HEK293T (cell line): ENCODE measurements at regions not wholly inside any gene's neighbourhood (a gene's known extent, or its start where the extent isn't known, plus 50 kb on each side); places are given as distances from the start of the nearest gene placed in this dataset.

Experiments used
- CTCF ChIA-PET: fragments of 350-600 bp; formaldehyde crosslinking; extraction: SDS; loops from one replicate; lab custom pipeline; 2021; ENCODE audit warnings: antibody characterized with exemption, inconsistent platforms; lab: Yijun Ruan, JAX
- POLR2A ChIA-PET: fragments of 350-600 bp; formaldehyde crosslinking; extraction: SDS; loops from one replicate; lab custom pipeline; 2020; ENCODE audit warnings: antibody characterized with exemption, inconsistent platforms; lab: Yijun Ruan, JAX
- DNase-seq: peaks from one replicate; pipeline ENCODE4 v3.0.0; 2012; ENCODE audit warnings: mixed read lengths; ENCODE audit errors: extremely low spot score
- ARNT ChIP-seq: fragments of 450-650 bp; IDR thresholded peaks from 2 replicates; pipeline ENCODE4 v1.6.1; 2017; ENCODE audit warnings: mild to moderate bottlenecking
- BHLHE40 ChIP-seq: fragments of 450-650 bp; IDR thresholded peaks from 2 replicates; pipeline ENCODE4 v1.6.1; 2016; ENCODE audit warnings: mild to moderate bottlenecking, moderate library complexity, borderline replicate concordance
- CTBP1 ChIP-seq: fragments of 450-650 bp; IDR thresholded peaks from 2 replicates; pipeline ENCODE4 v1.6.1; 2016; ENCODE audit warnings: borderline replicate concordance
- ELF4 ChIP-seq: fragments of 450-650 bp; IDR thresholded peaks from 2 replicates; pipeline ENCODE4 v1.6.1; 2017; ENCODE audit warnings: antibody characterized with exemption
- FOXA1 ChIP-seq: fragments of 450-650 bp; IDR thresholded peaks from 2 replicates; pipeline ENCODE4 v1.6.1; 2016; ENCODE audit warnings: mild to moderate bottlenecking
- FOXK2 ChIP-seq: fragments of 450-650 bp; IDR thresholded peaks from 2 replicates; pipeline ENCODE4 v1.6.1; 2016; ENCODE audit warnings: mild to moderate bottlenecking
- FOXM1 ChIP-seq: fragments of 450-650 bp; IDR thresholded peaks from 2 replicates; pipeline ENCODE4 v1.6.1; 2017; ENCODE audit warnings: mild to moderate bottlenecking, borderline replicate concordance
- HDGF ChIP-seq: fragments of 450-650 bp; IDR thresholded peaks from 2 replicates; pipeline ENCODE4 v1.6.1; 2017; ENCODE audit warnings: antibody characterized with exemption, borderline replicate concordance
- L3MBTL2 ChIP-seq: fragments of 450-650 bp; conservative IDR thresholded peaks from 2 replicates; pipeline ENCODE4 v1.6.1; 2016; ENCODE audit warnings: mild to moderate bottlenecking
- LEF1 ChIP-seq: fragments of 450-650 bp; IDR thresholded peaks from 2 replicates; pipeline ENCODE4 v1.6.1; 2017; ENCODE audit warnings: mild to moderate bottlenecking, borderline replicate concordance
- NFRKB ChIP-seq: fragments of 450-650 bp; IDR thresholded peaks from 2 replicates; pipeline ENCODE4 v1.6.1; 2016; ENCODE audit warnings: mild to moderate bottlenecking, moderate library complexity
- PKNOX1 ChIP-seq: fragments of 450-650 bp; IDR thresholded peaks from 2 replicates; pipeline ENCODE4 v1.6.1; 2016
- SP1 ChIP-seq: fragments of 450-650 bp; IDR thresholded peaks from 2 replicates; pipeline ENCODE4 v1.6.1; 2017
- SUZ12 ChIP-seq: fragments of 450-650 bp; IDR thresholded peaks from 2 replicates; pipeline ENCODE4 v1.6.1; 2016; ENCODE audit warnings: mild to moderate bottlenecking
- TARDBP ChIP-seq: fragments of 450-650 bp; IDR thresholded peaks from 2 replicates; pipeline ENCODE4 v1.6.1; 2016
- ZNF384 ChIP-seq: fragments of 450-650 bp; IDR thresholded peaks from 2 replicates; pipeline ENCODE4 v1.6.1; 2016

DNA sequence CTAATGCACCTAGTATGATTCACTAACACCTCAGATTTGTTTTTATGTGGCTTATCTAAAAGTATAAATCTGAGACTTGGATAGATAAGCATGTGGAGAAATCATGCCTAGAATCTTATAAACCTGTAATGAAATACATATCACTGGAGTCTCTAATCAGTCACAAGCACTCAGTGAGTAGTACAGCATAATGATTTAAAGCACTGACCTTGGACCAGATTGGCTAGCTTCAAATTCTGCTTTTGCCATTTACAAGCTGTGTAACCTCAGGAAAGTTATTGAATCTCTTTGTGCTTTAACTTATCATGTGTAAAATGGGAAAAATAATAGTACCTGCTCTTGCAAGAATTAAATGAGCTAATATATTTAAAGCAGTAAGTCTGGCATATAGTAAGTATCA is 61.2 kb upstream of the ALDH1A1 start:
- POLR2A ChIA-PET, result no interaction called here
- CTCF ChIA-PET, result interaction anchor here (0.6 to 0.9 kb wide), 2 partner anchors 42 to 68 kb away, joined by 3 read pairs; no protein-coding TSS in a partner anchor
- no peak for DNase-seq
- TF ChIP-seq SUZ12 (no peak), BHLHE40 (no peak), ELF4 (no peak), LEF1 (no peak), TARDBP (no peak), ARNT (no peak), SP1 (no peak), FOXK2 (no peak), FOXA1 (no peak), HDGF (no peak), PKNOX1 (no peak), ZNF384 (no peak), NFRKB (no peak), FOXM1 (no peak), CTBP1 (no peak), L3MBTL2 (no peak)

- TF ChIP-seq LEF1, result no peak
- no peak for TF ChIP-seq TARDBP
- TF ChIP-seq HDGF, result no peak
- no peak for TF ChIP-seq PKNOX1
- no peak for TF ChIP-seq L3MBTL2
- no peak for TF ChIP-seq BHLHE40
- no peak for TF ChIP-seq FOXK2
- no peak for TF ChIP-seq ARNT
- no peak for TF ChIP-seq SP1
- TF ChIP-seq FOXA1, result no peak
- TF ChIP-seq FOXM1, result no peak
- no peak for TF ChIP-seq CTBP1
- TF ChIP-seq ELF4, result no peak
- ChIA-PET POLR2A (no interaction called here), CTCF (no interaction called here)
- DNase-seq, result no peak
Measured at GRCh38 chr9:73011956-73012355, 59.1 kb upstream of the ALDH1A1 start.

- POLR2A ChIA-PET, result no interaction called here
- no peak for DNase-seq
- CTCF ChIA-PET, result no interaction called here
- TF ChIP-seq BHLHE40 (no peak), SP1 (no peak), TARDBP (no peak), NFRKB (no peak), LEF1 (no peak), ZNF384 (no peak), FOXA1 (no peak), FOXM1 (no peak), ARNT (no peak), L3MBTL2 (no peak), FOXK2 (no peak), CTBP1 (no peak), ELF4 (no peak), PKNOX1 (no peak), SUZ12 (no peak), HDGF (no peak)
Measured at GRCh38 chr9:73011181-73011750, 58.4 kb upstream of the ALDH1A1 start.

- DNase-seq, result no peak
- POLR2A ChIA-PET, result no interaction called here
- CTCF ChIA-PET, result no interaction called here
- no peak for TF ChIP-seq BHLHE40
- TF ChIP-seq HDGF, result no peak
- no peak for TF ChIP-seq SP1
- TF ChIP-seq SUZ12, result no peak
- no peak for TF ChIP-seq FOXM1
- TF ChIP-seq L3MBTL2, result no peak
- no peak for TF ChIP-seq NFRKB
- TF ChIP-seq FOXA1, result no peak
- TF ChIP-seq PKNOX1, result no peak
- no peak for TF ChIP-seq ELF4
Measured at GRCh38 chr9:73009649-73010288, 56.9 kb upstream of the ALDH1A1 start.

- TF ChIP-seq ARNT (no peak), NFRKB (no peak), FOXK2 (no peak), TARDBP (no peak), HDGF (no peak), FOXA1 (no peak), SP1 (no peak), L3MBTL2 (no peak), FOXM1 (no peak), SUZ12 (no peak), BHLHE40 (no peak), LEF1 (no peak), ZNF384 (no peak), ELF4 (no peak), PKNOX1 (no peak)
- POLR2A ChIA-PET, result no interaction called here
- no peak for DNase-seq
- CTCF ChIA-PET, result no interaction called here
Measured at GRCh38 chr9:73007966-73008672, 55.3 kb upstream of the ALDH1A1 start.
